Hematopoietic multipotent progenitor cell treated with erythropoietin and hydrocortisone succinate and interleukin-3 and kit ligand, for 8 days (in vitro differentiated cells): ENCODE measurements at regions not wholly inside any gene's neighbourhood (a gene's known extent, or its start where the extent isn't known, plus 50 kb on each side); places are given as distances from the start of the nearest gene placed in this dataset.
"Not testable (repeated sequence)": the region's sequence is repeated elsewhere in the genome, so short reads cannot be mapped to it uniquely, and the experiment has no call there.

ENCODE experiments used
- DNase-seq: peaks from one replicate; pipeline ENCODE4 v3.0.0-alpha.2; 2015

GRCh38 chr2:34241905-34242762 lies 643.0 kb upstream of the FAM98A start:
- no peak for DNase-seq

GRCh38 chr2:34239511-34239910 lies 640.4 kb upstream of the FAM98A start:
- no peak for DNase-seq

- DNase-seq: no peak
Observed at GRCh38 chr2:34234823-34235222, 635.7 kb upstream of the FAM98A start.

- no peak for DNase-seq
Observed at GRCh38 chr2:34229998-34230397, 630.9 kb upstream of the FAM98A start.

- DNase-seq: no peak
Observed at GRCh38 chr2:34215174-34215573, 616.1 kb upstream of the FAM98A start.

- not testable (repeated sequence) for DNase-seq
Observed at GRCh38 chr2:34210382-34210781, 611.3 kb upstream of the FAM98A start.

- DNase-seq: no peak
Observed at GRCh38 chr2:34204560-34204959, 605.5 kb upstream of the FAM98A start.

- no peak for DNase-seq
Observed at GRCh38 chr2:34201099-34201498, 602.0 kb upstream of the FAM98A start.

GRCh38 chr2:34199971-34200370 lies 600.9 kb upstream of the FAM98A start:
- DNase-seq: no peak

- DNase-seq: no peak
Observed at GRCh38 chr2:34193164-34193563, 594.1 kb upstream of the FAM98A start.

GRCh38 chr2:34188464-34189303 lies 589.6 kb upstream of the FAM98A start:
- no peak for DNase-seq

- no peak for DNase-seq
Observed at GRCh38 chr2:34179511-34179910, 580.4 kb upstream of the FAM98A start.

- DNase-seq: no peak
Observed at GRCh38 chr2:34178482-34178881, 579.4 kb upstream of the FAM98A start.

GRCh38 chr2:34176693-34177092 lies 577.6 kb upstream of the FAM98A start:
- DNase-seq: no peak

GRCh38 chr2:34174506-34174905 lies 575.4 kb upstream of the FAM98A start:
- DNase-seq: no peak

- DNase-seq: no peak
Observed at GRCh38 chr2:34162231-34162630, 563.1 kb upstream of the FAM98A start.

GRCh38 chr2:34161549-34161948 lies 562.5 kb upstream of the FAM98A start:
- DNase-seq: no peak

- DNase-seq: no peak
Observed at GRCh38 chr2:34159901-34160300, 560.8 kb upstream of the FAM98A start.

GRCh38 chr2:34153484-34153883 lies 554.4 kb upstream of the FAM98A start:
- DNase-seq: no peak

- no peak for DNase-seq
Observed at GRCh38 chr2:34147780-34148179, 548.7 kb upstream of the FAM98A start.

GRCh38 chr2:34143149-34143548 lies 544.0 kb upstream of the FAM98A start:
- no peak for DNase-seq

- DNase-seq: not testable (repeated sequence)
Observed at GRCh38 chr2:34142531-34143008, 543.5 kb upstream of the FAM98A start.

- DNase-seq: not testable (repeated sequence)
Observed at GRCh38 chr2:34133065-34133464, 534.0 kb upstream of the FAM98A start.

- DNase-seq: no peak
Observed at GRCh38 chr2:34126279-34126678, 527.2 kb upstream of the FAM98A start.
